ENCODE measurements at regions not wholly inside any gene's neighbourhood (a gene's known extent, or its start where the extent isn't known, plus 50 kb on each side); places are given as distances from the start of the nearest gene placed in this dataset.
A peak's percentile ranks its signal among the peaks of the same experiment; 100 is the strongest.

DNA sequence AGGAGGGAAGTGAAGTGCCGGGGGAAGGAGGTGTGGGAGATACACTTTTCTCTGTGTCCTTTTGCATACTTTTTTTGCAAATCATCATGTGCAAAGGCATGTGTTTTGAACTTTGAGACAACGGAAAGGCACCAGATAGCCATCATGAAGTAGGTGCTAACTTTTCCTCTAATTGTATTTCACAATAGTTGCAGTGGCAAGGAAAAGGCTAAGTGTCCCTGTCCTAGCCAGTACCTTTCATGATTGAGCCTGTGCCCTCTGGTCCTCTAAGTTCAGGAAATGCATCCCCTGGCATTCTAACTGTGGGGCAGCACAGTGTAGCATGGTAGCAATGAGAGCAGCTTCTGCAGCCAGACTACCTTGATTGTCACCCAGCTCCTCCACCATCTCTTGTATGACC lies 186.2 kb downstream of the ADSS2 start:
- DNase-seq (ENCODE audit: low read depth) = no peak
- TF ChIP-seq, protein P1, sequence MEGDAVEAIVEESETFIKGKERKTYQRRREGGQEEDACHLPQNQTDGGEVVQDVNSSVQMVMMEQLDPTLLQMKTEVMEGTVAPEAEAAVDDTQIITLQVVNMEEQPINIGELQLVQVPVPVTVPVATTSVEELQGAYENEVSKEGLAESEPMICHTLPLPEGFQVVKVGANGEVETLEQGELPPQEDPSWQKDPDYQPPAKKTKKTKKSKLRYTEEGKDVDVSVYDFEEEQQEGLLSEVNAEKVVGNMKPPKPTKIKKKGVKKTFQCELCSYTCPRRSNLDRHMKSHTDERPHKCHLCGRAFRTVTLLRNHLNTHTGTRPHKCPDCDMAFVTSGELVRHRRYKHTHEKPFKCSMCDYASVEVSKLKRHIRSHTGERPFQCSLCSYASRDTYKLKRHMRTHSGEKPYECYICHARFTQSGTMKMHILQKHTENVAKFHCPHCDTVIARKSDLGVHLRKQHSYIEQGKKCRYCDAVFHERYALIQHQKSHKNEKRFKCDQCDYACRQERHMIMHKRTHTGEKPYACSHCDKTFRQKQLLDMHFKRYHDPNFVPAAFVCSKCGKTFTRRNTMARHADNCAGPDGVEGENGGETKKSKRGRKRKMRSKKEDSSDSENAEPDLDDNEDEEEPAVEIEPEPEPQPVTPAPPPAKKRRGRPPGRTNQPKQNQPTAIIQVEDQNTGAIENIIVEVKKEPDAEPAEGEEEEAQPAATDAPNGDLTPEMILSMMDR (IDR thresholded peaks at IDR 0.05; ENCODE audit: insufficient read depth, low read depth, low read length, missing control alignments) = no peak
- H3K4me3 ChIP-seq (ENCODE audit: low read length) = no peak overlapping the region

DNA sequence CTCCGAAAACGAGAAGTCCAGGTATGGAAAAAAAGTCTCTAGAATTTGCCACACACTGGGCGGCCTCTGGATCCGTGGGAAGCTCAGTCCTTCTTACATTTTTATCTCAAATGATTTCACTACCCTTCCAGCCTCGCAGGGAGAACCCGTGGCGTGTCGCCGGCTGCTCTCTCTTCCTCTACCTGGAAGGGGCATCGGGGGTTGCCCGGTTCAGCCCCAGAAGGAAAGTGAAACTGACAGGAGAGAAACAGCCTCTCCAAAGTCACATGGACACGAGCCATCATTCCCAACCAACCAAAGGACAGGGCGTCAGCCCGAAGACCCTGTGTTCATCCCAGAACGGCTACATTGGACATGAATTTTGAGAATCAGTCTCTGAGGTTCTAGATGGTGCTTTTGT lies 182.5 kb downstream of the ADSS2 start:
- no peak for DNase-seq (ENCODE audit: low read depth)
- H3K4me3 ChIP-seq (ENCODE audit: low read length) = no peak overlapping the region
- TF ChIP-seq, protein P1 (IDR thresholded peaks at IDR 0.05; ENCODE audit: insufficient read depth, low read depth, low read length, missing control alignments) = no peak

DNA sequence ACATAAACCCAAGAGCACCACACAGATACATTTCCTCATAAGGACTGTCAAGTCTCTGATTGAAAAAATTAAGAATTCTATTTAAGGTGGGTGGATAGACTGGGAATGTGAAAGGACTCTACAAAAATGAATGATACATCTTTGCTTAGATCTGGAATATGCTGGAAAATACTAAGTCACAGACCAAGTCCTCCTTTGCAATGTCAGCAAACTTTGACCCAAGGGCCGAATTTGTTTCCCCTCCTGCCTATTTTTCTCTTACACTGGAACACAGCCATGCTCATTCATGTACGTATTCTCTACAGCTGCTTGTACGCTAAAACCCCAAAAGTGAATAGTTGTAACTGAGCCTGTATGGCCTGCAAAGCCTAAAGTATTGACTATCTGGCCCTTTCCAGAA lies 180.7 kb downstream of the ADSS2 start:
- TF ChIP-seq, protein P1 (IDR thresholded peaks at IDR 0.05; ENCODE audit: insufficient read depth, low read depth, low read length, missing control alignments) = no peak
- no peak overlapping the region for H3K4me3 ChIP-seq (ENCODE audit: low read length)
- DNase-seq (ENCODE audit: low read depth) = no peak

DNA sequence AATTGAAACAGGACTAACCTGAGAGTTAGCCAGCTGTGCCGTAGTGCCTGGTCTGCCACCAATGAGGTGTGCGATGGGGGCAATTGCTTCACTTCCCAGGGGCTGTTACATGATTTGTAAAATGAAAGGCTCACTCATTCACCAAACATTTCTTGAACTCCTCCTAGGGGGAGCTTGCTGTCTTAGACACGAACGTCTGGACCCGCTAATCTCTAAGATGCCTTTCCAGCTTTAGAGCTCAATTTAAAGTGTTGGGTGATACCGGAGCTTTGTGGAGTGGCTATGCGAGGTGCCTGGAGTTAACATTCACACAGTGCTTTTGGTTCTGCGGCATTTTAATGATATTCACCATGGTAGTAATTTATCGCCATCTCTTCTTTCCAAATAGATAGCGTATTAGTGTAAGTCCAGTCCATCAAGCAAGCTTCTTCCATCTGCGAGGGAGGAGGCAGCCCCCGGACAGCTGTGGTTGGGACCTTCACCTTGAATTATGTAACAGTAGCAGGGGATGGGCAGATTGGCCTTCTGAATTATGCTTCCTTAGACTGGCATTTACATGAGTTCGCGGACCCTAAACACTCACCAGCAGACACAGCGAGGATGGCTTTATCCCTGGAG lies 179.9 kb downstream of the ADSS2 start:
- H3K4me3 ChIP-seq (ENCODE audit: low read length) = no peak overlapping the region
- DNase-seq (ENCODE audit: low read depth) = no peak
- TF ChIP-seq, protein P1 (IDR thresholded peaks at IDR 0.05; ENCODE audit: insufficient read depth, low read depth, low read length, missing control alignments) = no peak

DNA sequence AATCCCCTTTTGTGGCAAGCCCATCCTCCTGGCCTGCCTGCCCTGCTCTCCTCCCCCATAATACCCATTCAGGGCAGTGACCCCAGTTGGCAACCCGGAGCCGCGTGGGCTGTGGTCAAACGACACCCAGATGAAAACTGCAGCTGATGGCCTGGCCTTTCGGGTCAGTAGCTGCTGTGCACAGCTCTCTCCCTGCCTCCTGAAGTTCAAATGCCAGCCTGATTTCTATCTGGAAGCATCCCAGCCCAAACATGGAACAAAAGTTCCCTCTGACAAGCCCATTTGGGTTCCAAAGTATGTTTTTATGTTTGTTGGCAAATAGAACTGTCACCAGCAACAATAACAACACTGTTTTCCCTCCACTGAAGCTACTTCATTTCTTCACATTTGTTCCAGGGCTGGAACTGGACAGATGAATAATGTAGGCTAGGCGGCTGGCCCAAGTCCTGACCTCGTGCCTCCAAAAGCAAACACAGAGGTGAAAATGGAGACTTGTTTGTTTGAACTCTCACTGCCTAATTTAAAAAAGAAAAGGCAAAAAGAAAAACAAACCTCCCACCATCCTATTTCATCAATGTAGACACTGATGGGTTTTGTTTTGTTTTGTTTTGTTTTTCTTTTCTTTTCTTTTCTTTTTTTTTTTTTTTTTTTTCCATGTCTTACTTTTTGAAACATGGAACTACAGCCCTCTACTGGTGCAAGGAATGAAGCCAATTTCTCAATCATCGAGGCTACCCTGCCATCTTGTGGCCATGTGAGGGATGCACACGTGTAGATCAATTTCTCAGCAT lies 179.0 kb downstream of the ADSS2 start:
- TF ChIP-seq, protein P1 (IDR thresholded peaks at IDR 0.05; ENCODE audit: insufficient read depth, low read depth, low read length, missing control alignments) = peak; percentile 99
- H3K4me3 ChIP-seq (ENCODE audit: low read length) = no peak overlapping the region
- peak; percentile 89 for DNase-seq (ENCODE audit: low read depth)

DNA sequence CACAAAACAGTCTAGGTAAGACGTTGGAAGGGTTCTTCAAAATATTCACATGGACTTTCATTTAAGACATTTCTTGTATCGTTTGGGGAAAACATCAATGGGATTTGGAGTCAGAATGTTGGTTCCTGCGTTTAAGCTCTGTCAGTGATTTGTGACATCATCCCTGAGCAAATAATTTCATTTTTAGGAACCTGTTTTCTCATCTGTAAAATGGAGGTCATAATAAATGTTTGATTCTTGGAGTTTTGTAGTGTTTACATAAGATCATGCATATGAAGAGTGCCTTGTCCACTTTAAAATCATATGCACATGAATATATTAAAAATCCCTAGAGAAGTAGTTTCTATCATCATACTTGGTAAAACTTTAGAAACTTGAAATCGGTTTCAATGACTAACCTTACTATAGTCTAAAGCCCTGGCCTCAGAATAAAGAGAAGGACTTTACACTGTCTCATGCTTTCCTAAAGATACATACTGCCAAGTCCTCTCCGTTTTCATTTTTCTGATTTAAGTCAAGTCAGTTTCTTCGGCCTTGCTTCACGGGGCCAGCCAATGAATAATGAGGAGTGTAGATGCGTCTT lies 178.4 kb downstream of the ADSS2 start:
- TF ChIP-seq, protein P1 (IDR thresholded peaks at IDR 0.05; ENCODE audit: insufficient read depth, low read depth, low read length, missing control alignments) = no peak
- no peak overlapping the region for H3K4me3 ChIP-seq (ENCODE audit: low read length)
- DNase-seq (ENCODE audit: low read depth) = no peak

Measured in epithelial cell of esophagus (primary cell).